ENCODE measurements at regions not wholly inside any gene's neighbourhood (a gene's known extent, or its start where the extent isn't known, plus 50 kb on each side); places are given as distances from the start of the nearest gene placed in this dataset.

GRCh38 chr1:221011145-221011544, 131.9 kb downstream of the HLX start:
- TF ChIP-seq CTCF (IDR thresholded peaks at IDR 0.05), result no peak
- TF ChIP-seq EZH2 (IDR thresholded peaks at IDR 0.05; ENCODE audit: borderline replicate concordance, insufficient read depth, low read depth, low read length, poor library complexity, severe bottlenecking), result no peak

Data from B cell (primary cell).